ENCODE measurements at regions not wholly inside any gene's neighbourhood (a gene's known extent, or its start where the extent isn't known, plus 50 kb on each side); places are given as distances from the start of the nearest gene placed in this dataset.

GRCh38 chr6:119643876-119644275, 294.3 kb upstream of the MAN1A1 start:
- no peak for DNase-seq (ENCODE audit: low read depth)

- DNase-seq (ENCODE audit: low read depth), result no peak
These were observed 288.2 kb upstream of the MAN1A1 start for GRCh38 chr6:119637768-119638167.

- no peak for DNase-seq (ENCODE audit: low read depth)
These were observed 286.5 kb upstream of the MAN1A1 start for GRCh38 chr6:119636060-119636459.

GRCh38 chr6:119633461-119633860, 283.9 kb upstream of the MAN1A1 start:
- no peak for DNase-seq (ENCODE audit: low read depth)

GRCh38 chr6:119630561-119631192, 281.1 kb upstream of the MAN1A1 start:
- no peak for DNase-seq (ENCODE audit: low read depth)

- no peak for DNase-seq (ENCODE audit: low read depth)
These were observed 279.4 kb upstream of the MAN1A1 start for GRCh38 chr6:119628691-119629594.

- DNase-seq (ENCODE audit: low read depth), result no peak
These were observed 278.5 kb upstream of the MAN1A1 start for GRCh38 chr6:119627908-119628669.

GRCh38 chr6:119626884-119627619, 277.5 kb upstream of the MAN1A1 start:
- DNase-seq (ENCODE audit: low read depth), result no peak

GRCh38 chr6:119620846-119621555, 271.4 kb upstream of the MAN1A1 start:
- DNase-seq (ENCODE audit: low read depth), result no peak

GRCh38 chr6:119614138-119614537, 264.6 kb upstream of the MAN1A1 start:
- DNase-seq (ENCODE audit: low read depth), result no peak

- no peak for DNase-seq (ENCODE audit: low read depth)
These were observed 263.4 kb upstream of the MAN1A1 start for GRCh38 chr6:119612911-119613381.

- DNase-seq (ENCODE audit: low read depth), result no peak
These were observed 262.8 kb upstream of the MAN1A1 start for GRCh38 chr6:119612176-119612891.

- DNase-seq (ENCODE audit: low read depth), result no peak
These were observed 261.2 kb upstream of the MAN1A1 start for GRCh38 chr6:119610754-119611153.

GRCh38 chr6:119610265-119610664, 260.7 kb upstream of the MAN1A1 start:
- DNase-seq (ENCODE audit: low read depth), result no peak

GRCh38 chr6:119609865-119610264, 260.3 kb upstream of the MAN1A1 start:
- no peak for DNase-seq (ENCODE audit: low read depth)

GRCh38 chr6:119608994-119609393, 259.4 kb upstream of the MAN1A1 start:
- no peak for DNase-seq (ENCODE audit: low read depth)

GRCh38 chr6:119604124-119604523, 254.6 kb upstream of the MAN1A1 start:
- no peak for DNase-seq (ENCODE audit: low read depth)

- no peak for DNase-seq (ENCODE audit: low read depth)
These were observed 253.9 kb upstream of the MAN1A1 start for GRCh38 chr6:119603501-119603900.

- DNase-seq (ENCODE audit: low read depth), result no peak
These were observed 252.9 kb upstream of the MAN1A1 start for GRCh38 chr6:119602215-119603178.

Data from stimulated activated CD8-positive, alpha-beta memory T cell treated with anti-CD3 and anti-CD28 coated beads, Interleukin-15, amount 100 ng/mL, for 1 hour (primary cell).